ENCODE measurements at regions not wholly inside any gene's neighbourhood (a gene's known extent, or its start where the extent isn't known, plus 50 kb on each side); places are given as distances from the start of the nearest gene placed in this dataset.
"Not testable (repeated sequence)": the region's sequence is repeated elsewhere in the genome, so short reads cannot be mapped to it uniquely, and the experiment has no call there.

DNA sequence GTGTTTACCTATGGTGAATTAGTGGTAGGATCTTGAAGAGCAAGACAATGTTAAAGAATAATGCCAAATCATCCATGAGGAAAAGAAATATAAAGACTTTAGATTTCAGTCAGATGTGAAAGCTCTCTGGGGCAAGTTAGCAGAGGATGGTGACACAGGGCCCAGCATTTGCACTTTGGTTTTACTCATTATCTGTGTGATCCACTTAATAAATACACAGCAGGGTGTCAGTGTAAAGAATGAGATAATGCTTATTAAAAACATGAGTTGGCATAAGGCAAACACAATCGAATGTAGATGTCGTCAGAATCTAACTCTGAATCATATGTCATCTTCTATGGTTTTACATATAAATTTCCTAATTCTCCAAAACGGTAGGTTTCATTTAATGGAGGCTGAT lies 130.4 kb upstream of the PREP start:
- no peak for DNase-seq (ENCODE audit: low read depth)

DNA sequence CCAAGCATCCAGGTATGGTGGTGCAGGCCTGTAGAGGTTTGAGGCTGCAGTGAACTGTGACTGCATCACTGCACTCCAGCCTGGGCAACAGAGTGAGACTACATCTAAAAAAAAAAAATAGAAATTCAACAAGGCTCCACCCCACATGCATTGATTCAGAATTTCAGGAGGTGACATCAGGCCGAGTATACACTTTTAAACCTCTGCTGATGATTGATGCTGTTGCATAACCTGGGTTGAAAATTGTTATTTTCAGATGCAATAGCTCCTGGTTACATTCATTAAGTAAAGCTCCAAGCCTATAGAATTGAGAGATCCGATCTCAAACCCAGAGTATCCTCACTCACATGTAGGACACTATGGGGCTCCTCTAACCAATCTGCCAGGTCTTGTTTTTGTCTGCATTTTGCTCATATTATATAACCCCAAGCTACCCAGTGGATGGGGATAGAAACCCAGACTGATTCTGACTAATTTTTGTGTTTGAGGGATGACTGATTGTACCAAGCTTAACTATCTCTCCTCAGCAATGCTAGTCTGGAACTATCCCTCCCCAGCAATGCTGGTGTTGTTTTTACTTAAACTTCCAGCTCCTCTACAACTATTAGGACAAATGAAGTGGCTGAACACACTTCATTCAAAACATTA lies 123.5 kb upstream of the PREP start:
- DNase-seq (ENCODE audit: low read depth): no peak

DNA sequence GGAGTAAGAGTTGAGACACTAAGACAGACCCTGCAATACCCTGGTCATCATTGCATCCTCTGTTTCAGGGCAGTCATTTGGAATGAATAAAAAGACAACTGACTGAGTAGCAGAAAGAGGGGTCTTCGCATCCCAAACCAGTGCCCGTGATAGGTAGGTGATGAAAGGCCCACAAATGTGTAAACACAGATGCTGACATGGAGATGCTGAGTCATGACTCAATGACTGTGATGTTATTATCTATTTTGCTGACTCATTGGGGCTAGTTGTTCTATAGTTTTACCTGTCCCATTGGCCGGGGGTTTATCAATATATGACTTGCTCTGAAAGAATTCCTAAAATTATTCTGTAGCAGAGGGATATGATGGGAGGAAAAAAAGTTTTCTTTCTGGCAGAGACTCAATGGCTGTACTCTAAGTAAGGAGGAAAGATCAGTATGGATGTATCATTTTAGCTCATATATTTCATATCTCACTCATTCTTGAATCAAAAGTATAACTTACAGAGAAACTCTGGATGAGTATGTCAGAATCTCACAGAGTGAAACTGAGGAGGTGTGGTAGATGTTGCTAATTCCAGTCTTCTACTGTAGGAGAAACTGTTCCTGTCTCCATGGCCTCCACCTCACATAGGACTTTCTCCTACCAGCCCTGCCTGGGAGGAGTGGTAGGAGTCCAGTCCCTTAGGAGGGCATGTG lies 119.9 kb upstream of the PREP start:
- DNase-seq (ENCODE audit: low read depth): no peak

DNA sequence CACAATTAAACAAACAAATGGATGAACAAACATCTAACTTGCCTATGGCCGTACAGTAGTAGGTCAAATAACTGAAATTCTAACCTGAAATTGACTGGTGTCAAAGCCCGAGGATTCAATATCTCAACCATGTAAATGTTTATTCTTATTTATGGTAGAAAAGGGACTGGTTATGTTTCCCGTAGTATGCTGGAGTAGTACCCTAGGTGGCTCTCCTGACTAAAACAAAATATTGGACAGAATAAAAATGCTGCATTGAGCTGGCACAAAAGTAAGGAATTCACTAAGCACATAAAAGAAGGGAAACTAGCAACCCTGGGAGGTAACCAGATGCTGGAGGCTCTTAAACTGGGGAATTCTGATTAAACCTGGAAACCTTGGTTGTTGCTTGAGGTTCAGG lies 117.1 kb upstream of the PREP start:
- no peak for DNase-seq (ENCODE audit: low read depth)

DNA sequence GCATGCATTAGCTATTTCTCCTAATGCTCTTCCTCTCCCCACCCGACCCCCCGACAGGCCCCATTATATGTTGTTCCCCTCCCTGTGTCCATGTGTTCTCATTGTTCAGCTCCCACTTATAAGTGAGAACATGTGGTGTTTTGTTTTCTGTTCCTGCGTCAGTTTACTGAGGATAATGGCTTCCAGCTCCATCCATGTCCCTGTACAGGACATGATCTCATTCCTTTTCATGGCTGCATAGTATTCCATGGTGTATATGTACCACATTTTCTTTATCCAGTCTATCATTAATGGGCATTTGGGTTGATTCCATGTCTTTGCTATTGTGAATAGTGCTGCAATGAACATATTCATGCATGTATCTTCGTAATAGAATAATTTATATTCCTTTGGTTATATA lies 116.1 kb upstream of the PREP start:
- DNase-seq (ENCODE audit: low read depth): not testable (repeated sequence)

DNA sequence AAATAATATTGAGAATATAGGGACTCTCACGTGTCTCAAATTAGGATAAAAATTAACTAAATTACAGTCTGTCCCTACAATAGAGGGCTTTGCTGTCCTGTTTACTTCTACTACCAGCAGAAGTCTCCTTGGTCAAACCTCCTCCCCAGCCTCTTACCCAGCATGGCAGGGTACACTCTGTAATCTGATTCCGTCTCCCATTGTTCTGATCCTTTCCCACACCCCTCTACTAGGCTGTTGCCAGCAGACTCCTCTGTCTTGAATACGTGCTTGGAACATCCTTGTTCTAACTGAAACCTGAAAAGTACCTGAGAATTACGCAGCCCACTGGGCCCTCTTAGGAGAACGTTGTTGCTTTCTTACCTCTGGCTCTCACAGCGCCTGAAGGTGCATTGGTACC lies 112.2 kb upstream of the PREP start:
- no peak for DNase-seq (ENCODE audit: low read depth)

DNA sequence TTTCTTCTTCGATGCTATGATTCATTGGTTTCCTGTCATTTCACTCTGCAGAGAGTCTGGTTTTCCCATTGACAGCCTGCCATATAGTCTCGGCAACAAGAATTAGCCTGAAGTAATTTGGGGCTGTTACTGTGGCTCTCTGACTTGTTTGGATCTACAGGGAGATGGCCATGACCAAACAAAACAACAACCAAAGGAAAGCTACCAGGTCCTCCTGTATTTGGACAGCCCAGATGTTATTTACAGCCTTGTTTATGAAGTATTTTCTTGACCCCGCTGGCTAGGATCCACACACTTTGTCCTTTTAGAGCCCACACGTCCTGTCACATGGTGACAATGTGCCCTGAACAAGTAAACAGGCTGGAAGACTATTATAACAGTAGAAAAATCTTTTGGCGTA lies 111.4 kb upstream of the PREP start:
- no peak for DNase-seq (ENCODE audit: low read depth)

DNA sequence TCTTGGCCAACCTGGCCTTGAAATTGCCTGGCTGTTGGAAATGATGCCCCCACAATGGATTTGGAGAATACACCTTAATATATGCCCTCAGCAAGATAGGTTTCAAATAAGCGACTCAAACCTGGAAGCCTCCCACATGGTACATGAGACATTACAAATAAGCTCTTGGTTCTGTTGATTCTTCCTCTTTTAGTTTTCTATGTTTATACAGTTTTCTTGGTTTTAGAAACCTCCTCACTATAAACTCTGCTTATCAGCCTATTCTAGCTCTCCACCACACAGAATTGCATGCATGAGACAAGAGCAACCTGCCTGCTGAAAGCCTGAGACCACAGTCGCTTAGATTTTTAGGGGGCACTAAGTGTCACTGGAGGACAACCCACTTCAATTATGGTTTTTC lies 108.8 kb upstream of the PREP start:
- no peak for DNase-seq (ENCODE audit: low read depth)

DNA sequence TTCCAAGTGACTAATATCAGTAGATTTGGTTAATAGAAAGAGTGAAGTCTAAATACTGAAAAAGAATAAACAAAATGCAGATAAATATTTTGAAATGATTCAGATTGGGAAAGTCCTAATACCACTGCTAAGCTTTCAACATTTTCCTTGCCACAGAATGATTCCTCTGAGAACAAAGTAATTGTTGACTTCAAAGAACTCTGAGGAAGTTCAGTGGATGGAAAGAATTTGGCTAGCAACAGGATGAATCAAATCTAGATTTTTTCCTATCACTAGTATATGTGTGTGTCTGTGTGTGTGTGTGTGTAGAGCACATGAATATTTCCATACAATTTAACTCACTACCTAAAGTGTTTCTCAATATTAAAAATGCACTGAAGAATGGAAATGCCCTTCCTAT lies 107.9 kb upstream of the PREP start:
- DNase-seq (ENCODE audit: low read depth): no peak

DNA sequence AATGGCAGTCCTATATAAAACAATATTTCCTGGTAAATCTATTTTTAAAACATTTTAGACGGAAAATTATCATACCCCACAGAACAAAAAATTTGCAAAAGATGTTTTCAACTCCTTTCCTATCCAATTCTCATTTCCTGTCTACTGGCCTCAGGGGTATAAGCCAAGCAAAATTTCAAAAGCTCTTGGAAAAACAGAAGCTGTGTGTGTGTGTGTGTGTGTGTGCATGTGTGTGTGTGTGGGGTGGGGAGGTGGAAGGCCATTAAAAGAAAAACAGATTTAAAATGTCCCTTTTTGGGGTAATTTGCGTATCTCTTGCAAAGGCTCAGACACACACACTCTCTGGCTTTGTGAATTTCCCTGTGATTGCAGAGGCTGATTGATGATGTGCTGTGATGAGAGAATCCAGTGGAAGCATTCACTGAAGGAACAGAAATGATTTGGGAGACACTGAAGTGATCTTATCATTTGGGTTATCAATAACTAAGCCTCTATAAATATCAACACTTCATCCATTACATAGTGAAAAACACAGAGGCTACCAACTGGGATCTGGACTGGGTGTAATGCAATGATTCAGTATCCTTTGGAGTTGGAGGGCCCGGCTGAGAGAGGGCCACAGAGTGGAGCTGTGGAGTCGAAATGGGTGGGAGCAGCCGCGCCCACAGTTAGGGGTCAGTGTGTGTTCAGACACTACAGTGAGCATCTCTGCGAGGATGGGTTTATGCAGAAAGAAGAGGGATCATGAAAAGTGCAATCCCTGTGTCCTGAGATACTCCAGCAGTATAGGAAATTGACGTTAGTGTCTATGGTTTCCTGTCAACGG lies 106.8 kb upstream of the PREP start:
- DNase-seq (ENCODE audit: low read depth): no peak

DNA sequence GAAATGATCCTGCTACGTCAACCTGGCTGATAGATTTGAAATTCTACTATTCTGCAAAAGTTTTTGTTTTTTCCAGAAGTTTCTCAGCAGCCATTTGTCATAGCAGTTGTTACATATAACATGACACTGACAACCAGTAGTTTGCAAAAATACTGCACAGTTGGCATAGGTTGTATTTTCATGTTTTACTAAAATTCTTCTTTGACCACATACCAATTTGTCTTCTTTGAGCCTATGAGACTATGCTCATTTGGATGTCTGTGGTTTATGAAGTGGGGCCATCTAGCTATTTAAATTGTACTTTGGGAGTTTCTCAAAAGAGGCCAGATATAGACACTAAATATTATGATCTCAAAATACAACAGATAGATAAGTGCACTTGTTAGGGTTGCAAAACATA lies 104.9 kb upstream of the PREP start:
- no peak for DNase-seq (ENCODE audit: low read depth)

DNA sequence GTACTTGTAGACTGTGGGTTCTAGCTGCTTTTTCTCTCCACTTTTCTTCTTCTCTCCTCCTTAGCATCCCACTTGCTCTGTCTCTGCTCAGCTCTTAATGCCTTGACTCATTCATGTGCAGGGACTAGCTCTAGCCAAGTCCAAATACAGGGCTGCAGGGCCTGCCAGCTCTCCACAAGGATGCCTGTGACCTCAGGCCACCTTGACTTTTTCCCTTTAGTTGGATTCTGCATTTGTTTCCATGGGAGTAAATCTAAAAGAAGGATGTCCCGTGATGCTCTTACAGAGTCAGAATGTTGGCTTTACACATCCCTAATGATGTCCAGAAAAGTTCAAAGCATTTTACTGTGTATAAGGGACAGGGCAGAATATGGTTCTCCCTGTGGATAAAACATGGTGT lies 101.8 kb upstream of the PREP start:
- DNase-seq (ENCODE audit: low read depth): no peak

DNA sequence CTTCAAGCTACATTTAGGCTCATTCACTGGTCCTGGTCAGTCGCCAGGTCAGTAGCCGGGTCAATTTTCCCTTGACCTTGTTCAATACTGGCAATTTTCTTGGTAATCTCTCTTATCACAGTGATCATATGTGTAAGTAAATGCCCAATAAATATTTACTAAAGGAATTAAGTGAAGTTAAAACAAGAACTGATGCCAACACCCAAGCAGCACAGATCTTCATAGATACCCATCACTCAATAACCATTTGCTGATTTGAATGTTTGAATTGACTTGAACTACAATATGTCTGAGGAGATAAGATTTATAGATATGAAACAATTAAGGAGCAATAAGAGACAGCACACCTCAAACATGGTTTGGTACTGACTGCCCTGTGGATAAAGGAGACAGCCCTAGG lies 100.8 kb upstream of the PREP start:
- DNase-seq (ENCODE audit: low read depth): no peak

DNA sequence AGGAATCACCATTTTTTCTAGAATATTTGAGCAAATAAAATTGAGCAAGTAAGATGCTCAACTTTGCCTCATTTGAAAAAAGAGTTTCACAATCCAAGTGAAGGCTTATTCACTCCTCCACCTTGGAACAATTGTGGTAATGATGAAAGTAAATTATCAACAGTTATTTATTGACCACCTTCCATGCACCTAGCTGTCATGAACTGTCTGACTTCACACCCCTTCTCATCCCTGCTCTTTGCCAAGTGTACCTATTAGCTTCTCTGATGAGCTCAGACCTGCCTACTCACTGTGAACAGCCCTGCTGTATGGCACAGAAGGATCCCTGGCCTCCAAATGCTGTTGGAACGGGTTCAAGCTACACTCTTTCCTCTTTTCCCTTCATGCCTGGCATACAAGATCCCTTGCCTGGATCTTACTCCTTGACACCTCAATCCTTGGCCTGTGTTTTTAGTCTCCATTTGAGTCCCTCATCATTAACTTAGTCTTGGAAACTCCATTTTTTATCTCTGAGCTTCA lies 99.0 kb upstream of the PREP start:
- DNase-seq (ENCODE audit: low read depth): no peak

DNA sequence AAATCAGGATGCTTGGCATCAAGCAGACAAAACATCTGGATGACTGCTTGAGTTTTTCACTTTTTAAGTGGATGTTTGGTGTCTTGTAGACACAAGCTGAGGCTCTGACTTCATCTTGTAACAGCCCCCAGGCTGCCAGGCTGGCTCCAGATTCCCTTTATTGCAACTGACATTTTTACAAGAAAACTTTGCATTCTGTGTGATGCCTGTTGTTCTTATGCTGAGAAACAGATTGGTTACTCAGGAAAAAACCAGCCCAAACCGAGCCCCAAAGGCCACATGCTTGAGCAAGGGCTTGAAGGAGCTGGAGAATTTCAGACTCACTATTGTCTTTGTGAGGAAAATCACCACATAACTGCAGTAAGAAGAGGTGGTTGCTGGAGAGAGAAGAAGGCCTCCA lies 98.4 kb upstream of the PREP start:
- no peak for DNase-seq (ENCODE audit: low read depth)

DNA sequence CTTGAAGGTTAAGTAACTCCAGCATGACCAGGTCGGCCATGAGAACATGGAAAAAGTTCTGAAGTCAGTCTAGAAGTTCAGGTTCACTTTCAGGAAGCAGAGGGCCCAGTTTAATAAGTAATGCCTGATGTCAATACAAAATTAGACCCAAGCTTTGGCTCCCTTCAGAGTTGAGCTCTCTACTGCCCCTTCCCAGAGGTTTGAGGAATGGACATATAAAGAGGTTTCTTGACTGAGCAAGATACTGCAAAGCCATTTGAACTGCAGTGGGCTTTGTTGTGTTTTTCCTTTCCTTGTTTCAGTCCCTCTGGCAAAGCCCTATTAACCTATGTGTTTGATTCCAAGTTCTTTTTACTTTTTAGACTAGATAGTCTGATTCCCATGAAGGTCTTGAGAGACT lies 97.8 kb upstream of the PREP start:
- DNase-seq (ENCODE audit: low read depth): no peak

DNA sequence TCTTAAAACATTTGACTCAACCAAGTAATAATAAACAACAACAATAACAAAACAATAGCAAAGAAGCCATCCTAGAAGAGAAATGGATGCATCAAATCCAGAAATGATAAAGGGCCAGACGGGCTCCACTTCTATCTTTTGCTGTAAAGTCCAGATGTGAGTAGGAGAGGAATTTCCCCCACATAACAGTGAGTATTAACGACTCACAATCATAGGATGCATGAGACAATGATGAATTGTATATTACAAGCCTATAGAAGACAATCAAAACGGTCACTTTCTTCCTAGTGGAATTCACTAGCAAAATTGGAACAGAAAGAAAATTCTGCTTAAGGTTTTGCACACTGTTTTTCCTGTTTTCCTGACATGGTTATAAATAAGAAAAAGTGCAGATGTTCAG lies 97.0 kb upstream of the PREP start:
- no peak for DNase-seq (ENCODE audit: low read depth)

DNA sequence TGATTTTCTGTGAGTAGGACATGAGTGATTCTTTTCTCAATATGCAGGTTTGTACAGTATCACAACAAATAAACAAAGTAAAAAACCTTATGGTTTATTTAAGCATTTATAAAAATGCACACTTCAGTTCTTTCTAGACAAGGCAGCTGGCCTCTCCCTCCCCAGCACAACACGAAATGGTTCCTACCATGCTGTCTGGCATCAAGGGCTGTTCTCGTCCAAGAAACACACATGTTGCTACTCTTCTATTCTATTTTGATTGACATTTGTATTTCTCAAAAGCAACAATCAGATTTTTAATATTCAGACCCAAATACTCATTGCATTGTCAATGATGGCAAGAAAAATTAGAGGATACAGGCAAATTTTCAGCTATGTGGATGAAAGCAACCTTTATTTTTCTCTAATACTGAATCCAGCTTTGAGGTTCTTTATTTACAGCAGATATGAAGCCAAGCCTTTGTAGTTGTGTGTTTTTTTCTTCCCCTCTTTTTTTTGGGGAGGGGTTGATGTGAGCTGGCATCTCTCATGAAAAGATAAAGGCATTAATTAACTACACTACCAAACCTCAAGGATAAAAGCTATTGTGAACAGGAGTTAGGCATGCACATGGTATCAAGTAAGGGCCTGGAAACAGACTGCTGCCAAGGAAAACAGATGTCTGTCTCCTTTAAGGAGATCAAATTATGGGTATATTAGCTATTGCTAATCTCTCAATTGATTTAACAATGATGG lies 96.4 kb upstream of the PREP start:
- no peak for DNase-seq (ENCODE audit: low read depth)

DNA sequence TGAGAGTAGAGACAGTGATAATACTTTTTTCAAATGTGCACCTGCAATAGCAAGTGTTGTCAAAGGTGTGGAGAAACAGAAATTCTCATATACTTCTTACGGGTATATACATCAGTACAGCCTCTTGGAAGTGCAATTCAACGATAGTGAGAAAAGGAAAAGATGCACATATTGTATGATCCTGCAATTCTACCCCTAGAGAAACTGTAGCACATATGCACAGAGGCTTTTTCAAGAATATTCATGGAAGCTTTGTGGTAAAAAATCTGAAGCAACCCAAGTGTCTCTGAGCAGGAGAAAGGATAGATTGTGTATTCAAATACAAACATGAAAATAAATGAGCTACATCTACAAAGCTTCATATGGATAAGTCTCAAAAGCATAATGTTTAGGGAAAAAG lies 94.7 kb upstream of the PREP start:
- DNase-seq (ENCODE audit: low read depth): no peak

DNA sequence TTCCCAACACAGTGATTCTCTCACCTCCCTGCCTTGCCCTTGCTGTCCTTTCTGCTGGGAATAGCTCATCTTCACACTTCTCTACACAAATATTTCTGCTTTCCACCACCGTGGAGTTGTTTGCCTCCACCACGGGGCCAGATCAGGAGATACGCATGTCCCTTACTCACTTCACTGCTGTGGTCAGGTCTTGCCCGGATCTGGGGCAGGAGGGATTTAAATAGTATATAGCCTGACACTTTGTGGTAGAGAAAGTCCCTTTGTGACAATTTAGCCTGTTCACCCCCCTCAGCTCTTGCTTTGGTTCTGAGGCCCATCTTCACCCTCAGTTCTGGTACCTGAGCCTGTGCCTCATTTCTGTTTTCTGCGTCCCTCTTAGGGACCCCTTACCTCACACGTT lies 92.6 kb upstream of the PREP start:
- no peak for DNase-seq (ENCODE audit: low read depth)

DNA sequence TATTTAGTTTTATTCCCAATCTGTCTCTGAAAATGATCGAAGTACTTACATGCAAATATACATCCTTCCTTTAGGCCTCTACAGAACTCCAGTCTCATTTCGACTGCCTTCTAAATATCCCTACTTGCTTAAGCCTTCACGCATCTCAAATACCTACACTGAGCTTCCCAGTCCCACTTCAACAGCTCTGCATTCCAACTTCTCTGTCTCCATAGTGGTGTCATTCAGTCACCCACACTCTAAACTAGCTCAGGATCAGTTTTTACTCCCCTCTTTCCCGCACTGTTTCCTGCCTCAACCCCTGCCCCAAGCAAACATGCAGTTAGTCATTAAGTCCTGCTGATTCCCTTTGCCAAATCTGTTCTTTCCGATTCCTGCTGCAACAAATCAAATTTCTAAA lies 91.8 kb upstream of the PREP start:
- no peak for DNase-seq (ENCODE audit: low read depth)

DNA sequence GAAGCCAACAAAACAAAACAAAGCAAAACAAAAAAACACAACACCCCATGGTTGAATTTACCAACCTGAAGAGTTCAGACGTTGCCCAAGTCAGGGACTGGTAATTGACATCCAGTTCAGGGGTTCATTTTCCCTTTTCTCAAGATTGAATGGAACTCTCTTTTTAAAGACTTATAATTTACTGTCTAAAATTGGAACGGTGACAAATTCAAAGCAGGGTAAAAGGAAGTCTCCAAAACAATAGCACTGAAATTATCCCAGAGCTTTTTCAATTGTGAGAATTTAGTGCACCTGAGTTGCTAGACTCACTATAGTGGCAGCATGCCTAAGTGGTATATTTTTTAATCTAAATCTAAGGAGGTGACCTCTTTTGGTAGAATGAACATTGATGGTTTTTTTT lies 90.9 kb upstream of the PREP start:
- DNase-seq (ENCODE audit: low read depth): no peak

All from stimulated activated CD4-positive, alpha-beta T cell treated with anti-CD3 and anti-CD28 coated beads, Interleukin-2, amount 100 ng/mL, for 4 hours (primary cell).